ENCODE measurements at regions not wholly inside any gene's neighbourhood (a gene's known extent, or its start where the extent isn't known, plus 50 kb on each side); places are given as distances from the start of the nearest gene placed in this dataset.

DNA sequence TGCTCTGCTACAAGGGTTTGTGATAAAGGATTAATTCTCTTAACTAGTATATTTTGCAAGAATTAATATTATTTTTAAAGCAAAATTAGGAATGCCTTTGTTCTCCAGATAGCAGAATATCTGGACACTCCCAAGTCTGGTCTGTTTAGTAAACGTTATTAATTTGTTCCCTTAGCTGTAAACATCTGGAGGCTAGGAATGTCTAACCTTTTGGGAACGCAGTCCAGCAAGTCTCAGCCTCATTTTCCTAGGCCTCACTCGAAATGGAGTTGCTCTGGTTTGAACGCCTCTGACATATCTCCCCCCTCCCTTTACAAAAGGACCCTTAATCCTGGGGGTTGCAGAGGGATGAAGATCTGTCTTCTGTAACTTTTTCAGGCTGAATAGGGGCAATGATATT, 59.3 kb upstream of the WNT7A start:
- Histone ChIP-seq H3K27me3 (peaks cover 0 to 7% (median 0%) of the 10 kb centered on the region in 4 donors), H3K4me3 (no peak overlapping the region), H3K36me3 (no peaks in the 10 kb centered on the region), H3K9me3 (peaks cover 0 to 14% (median 0%) of the 10 kb centered on the region in 3 donors), H3K27ac (no peak overlapping the region), H3K4me1 (no peaks in the 10 kb centered on the region)
- intact Hi-C loops (cut with DNase I), result no loop called here
- TF ChIP-seq, protein P1, sequence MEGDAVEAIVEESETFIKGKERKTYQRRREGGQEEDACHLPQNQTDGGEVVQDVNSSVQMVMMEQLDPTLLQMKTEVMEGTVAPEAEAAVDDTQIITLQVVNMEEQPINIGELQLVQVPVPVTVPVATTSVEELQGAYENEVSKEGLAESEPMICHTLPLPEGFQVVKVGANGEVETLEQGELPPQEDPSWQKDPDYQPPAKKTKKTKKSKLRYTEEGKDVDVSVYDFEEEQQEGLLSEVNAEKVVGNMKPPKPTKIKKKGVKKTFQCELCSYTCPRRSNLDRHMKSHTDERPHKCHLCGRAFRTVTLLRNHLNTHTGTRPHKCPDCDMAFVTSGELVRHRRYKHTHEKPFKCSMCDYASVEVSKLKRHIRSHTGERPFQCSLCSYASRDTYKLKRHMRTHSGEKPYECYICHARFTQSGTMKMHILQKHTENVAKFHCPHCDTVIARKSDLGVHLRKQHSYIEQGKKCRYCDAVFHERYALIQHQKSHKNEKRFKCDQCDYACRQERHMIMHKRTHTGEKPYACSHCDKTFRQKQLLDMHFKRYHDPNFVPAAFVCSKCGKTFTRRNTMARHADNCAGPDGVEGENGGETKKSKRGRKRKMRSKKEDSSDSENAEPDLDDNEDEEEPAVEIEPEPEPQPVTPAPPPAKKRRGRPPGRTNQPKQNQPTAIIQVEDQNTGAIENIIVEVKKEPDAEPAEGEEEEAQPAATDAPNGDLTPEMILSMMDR (IDR thresholded peaks at IDR 0.05), result no peak
- TF ChIP-seq POLR2A (IDR thresholded peaks at IDR 0.05), result no peak
- DNase-seq, result no peak
- 48 to 64% methylated on average over 4 of the region's 4 CpGs for WGBS, 2 donors

DNA sequence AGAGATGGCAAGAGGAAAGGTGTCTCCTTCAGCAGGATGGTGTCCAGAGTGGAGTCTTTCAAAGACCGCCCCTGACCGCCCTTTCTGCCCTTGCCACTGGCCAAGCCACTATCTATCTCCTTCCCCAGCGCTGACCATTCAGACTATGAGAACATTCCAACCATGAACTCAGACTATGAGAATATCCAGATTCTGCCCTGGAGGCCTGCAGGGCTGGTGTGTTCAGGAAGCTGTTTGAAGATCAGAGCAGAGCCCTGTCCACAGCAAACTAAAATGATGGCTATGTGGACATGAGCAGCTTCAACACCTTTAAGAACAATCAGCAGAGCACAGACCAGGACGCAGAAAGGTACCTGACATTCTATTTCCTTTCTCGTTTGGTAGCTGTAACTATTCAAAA, 57.3 kb upstream of the WNT7A start:
- H3K4me1 ChIP-seq, result peaks cover 0 to 12% (median 0%) of the 10 kb centered on the region in 3 donors
- WGBS, 2 donors, result 76 to 84% methylated on average over 3 to 5 of the region's 5 CpGs
- DNase-seq, result no peak
- peaks cover 0 to 24% (median 0%) of the 10 kb centered on the region in 4 donors for H3K27me3 ChIP-seq
- H3K27ac ChIP-seq, result no peak overlapping the region
- TF ChIP-seq POLR2A (IDR thresholded peaks at IDR 0.05), result no peak
- TF ChIP-seq, protein P1 (IDR thresholded peaks at IDR 0.05), result no peak
- intact Hi-C loops (cut with DNase I), result no loop called here
- no peak overlapping the region for H3K4me3 ChIP-seq
- H3K36me3 ChIP-seq, result no peaks in the 10 kb centered on the region
- H3K9me3 ChIP-seq, result no peaks in the 10 kb centered on the region

DNA sequence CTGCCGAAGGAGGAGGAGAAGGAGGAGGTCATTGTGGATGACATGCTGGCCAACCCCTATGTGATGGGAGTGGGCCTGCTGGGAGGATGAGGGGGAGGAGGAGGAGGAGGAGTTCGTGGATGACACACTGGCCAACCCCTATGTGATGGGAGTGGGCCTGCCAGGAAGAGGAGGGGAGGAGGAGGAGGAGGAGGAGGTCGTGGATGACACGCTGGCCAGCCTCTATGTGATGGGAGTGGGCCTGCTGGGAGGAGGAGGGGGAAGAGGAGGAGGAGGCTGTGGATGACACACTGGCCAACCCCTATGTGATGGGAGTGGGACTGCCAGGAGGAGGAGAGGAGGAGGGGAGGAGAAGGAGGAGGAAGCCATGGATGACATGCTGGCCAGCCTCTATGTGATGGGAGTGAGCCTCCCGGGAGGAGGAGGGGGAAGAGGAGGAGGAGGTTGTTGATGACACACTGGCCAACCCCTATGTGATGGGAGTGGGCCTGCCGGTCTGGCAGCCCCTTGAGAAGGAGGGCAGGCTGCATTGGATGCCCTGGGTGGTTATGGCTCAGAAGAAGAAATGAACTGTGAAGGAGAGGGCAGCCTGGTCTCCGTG, 55.7 kb upstream of the WNT7A start:
- Histone ChIP-seq H3K9me3 (no peaks in the 10 kb centered on the region), H3K27ac (no peak overlapping the region), H3K4me1 (peaks cover 0 to 12% (median 0%) of the 10 kb centered on the region in 3 donors), H3K27me3 (peaks cover 0 to 32% (median 0%) of the 10 kb centered on the region in 4 donors), H3K4me3 (no peak overlapping the region), H3K36me3 (no peaks in the 10 kb centered on the region)
- DNase-seq, result no peak
- intact Hi-C loops (cut with DNase I), result no loop called here
- TF ChIP-seq, protein P1 (IDR thresholded peaks at IDR 0.05), result no peak
- TF ChIP-seq POLR2A (IDR thresholded peaks at IDR 0.05), result no peak
- 56 to 76% methylated on average over 6 of the region's 7 CpGs for WGBS, 2 donors

DNA sequence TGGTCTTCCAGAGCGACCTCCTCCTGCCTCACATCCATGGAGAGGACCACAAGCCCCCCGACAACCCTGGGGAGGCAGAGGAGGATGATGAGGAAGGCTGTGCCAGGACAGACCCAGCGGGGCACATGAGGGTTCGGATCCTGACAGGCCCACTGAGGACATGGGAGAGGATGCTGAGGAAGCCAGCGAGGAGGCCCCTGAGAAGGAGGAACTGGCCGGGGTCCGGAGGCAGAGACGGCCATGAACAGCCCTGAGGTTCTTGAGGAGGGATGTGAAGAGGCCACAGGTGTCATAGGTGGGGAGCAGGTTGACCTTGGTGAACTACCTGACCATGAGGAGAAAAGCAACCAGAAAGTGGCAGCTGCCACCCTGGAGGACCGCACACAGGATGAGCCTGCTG, 54.9 kb upstream of the WNT7A start:
- H3K27me3 ChIP-seq, result peaks cover 0 to 32% (median 0%) of the 10 kb centered on the region in 4 donors
- H3K9me3 ChIP-seq, result no peaks in the 10 kb centered on the region
- intact Hi-C loops (cut with DNase I), result no loop called here
- H3K4me1 ChIP-seq, result peaks cover 0 to 12% (median 0%) of the 10 kb centered on the region in 3 donors
- no peak for DNase-seq
- H3K27ac ChIP-seq, result no peak overlapping the region
- H3K4me3 ChIP-seq, result no peak overlapping the region
- no peaks in the 10 kb centered on the region for H3K36me3 ChIP-seq
- WGBS, 2 donors, result 89 to 98% methylated on average over 7 to 9 of the region's 9 CpGs
- TF ChIP-seq, protein P1 (IDR thresholded peaks at IDR 0.05), result no peak

DNA sequence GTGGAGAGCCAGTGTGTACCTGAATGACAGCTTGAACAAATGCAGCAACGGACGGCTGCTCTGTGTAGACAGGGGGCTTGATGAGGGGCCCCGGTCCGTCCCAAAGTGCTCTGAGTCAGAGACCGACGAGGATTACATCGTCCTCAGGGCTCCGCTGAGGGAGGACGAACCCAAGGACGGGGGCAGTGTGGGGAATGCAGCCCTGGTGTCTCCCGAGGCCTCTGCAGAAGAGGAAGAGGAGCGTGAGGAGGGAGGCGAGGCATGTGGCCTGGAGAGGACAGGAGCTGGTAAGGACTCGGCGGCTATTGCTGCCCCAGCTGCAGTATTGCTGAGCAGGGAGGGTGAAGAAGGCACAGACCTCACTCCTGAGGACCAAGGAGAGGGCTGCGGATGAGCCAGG, 54.4 kb upstream of the WNT7A start:
- no peak for TF ChIP-seq POLR2A (IDR thresholded peaks at IDR 0.05)
- TF ChIP-seq, protein P1 (IDR thresholded peaks at IDR 0.05), result no peak
- intact Hi-C loops (cut with DNase I), result no loop called here
- WGBS, 2 donors, result 85 to 87% methylated on average over 11 to 16 of the region's 16 CpGs
- Histone ChIP-seq H3K9me3 (no peaks in the 10 kb centered on the region), H3K27me3 (peaks cover 0 to 32% (median 0%) of the 10 kb centered on the region in 4 donors), H3K4me3 (no peak overlapping the region), H3K4me1 (peaks cover 0 to 12% (median 0%) of the 10 kb centered on the region in 3 donors), H3K36me3 (no peaks in the 10 kb centered on the region), H3K27ac (no peak overlapping the region)
- DNase-seq, result no peak
